ENCODE measurements at regions not wholly inside any gene's neighbourhood (a gene's known extent, or its start where the extent isn't known, plus 50 kb on each side); places are given as distances from the start of the nearest gene placed in this dataset.
A peak's percentile ranks its signal among the peaks of the same experiment; 100 is the strongest.

GRCh38 chr3:80676866-80677265 is 909.1 kb upstream of the ROBO1 start:
- TF ChIP-seq, protein P1, sequence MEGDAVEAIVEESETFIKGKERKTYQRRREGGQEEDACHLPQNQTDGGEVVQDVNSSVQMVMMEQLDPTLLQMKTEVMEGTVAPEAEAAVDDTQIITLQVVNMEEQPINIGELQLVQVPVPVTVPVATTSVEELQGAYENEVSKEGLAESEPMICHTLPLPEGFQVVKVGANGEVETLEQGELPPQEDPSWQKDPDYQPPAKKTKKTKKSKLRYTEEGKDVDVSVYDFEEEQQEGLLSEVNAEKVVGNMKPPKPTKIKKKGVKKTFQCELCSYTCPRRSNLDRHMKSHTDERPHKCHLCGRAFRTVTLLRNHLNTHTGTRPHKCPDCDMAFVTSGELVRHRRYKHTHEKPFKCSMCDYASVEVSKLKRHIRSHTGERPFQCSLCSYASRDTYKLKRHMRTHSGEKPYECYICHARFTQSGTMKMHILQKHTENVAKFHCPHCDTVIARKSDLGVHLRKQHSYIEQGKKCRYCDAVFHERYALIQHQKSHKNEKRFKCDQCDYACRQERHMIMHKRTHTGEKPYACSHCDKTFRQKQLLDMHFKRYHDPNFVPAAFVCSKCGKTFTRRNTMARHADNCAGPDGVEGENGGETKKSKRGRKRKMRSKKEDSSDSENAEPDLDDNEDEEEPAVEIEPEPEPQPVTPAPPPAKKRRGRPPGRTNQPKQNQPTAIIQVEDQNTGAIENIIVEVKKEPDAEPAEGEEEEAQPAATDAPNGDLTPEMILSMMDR (IDR thresholded peaks at IDR 0.05): 0 out of 2 replicates have a peak, but pooled peaks have one; percentile 14
- TF ChIP-seq ZFX (IDR thresholded peaks at IDR 0.05; ENCODE audit: borderline replicate concordance): no peak

Data from 22Rv1 (cell line).